PC-9 (cell line): ENCODE measurements at regions not wholly inside any gene's neighbourhood (a gene's known extent, or its start where the extent isn't known, plus 50 kb on each side); places are given as distances from the start of the nearest gene placed in this dataset.

Experiments used
- BruUV-seq: library from RNA; stranded (reverse); fragments of 400-500 nt; replicated peaks from 2 replicates; lab custom pipeline; 2021; lab: Mats Ljungman, UMichigan
- CTCF ChIA-PET: fragments of 300-600 bp; sonication (Branson Sonifier 250); formaldehyde crosslinking; loops from one replicate; lab custom pipeline; 2022; ENCODE audit warnings: antibody characterized with exemption; lab: Charles Lee
- POLR2A ChIA-PET: fragments of 300-600 bp; sonication (Branson Sonifier 250); formaldehyde crosslinking; loops from one replicate; lab custom pipeline; 2022; ENCODE audit warnings: antibody characterized with exemption; ENCODE audit not compliant: unreplicated experiment; lab: Charles Lee
- DNase-seq, 2 experiments: peaks; one replicate each; pipeline versions ENCODE4 v3.0.0 to v3.0.0-alpha.2; 2015 to 2022; ENCODE audit warnings: mixed read lengths in 1 of 2
- H2AFZ ChIP-seq: fragments of 200-600 bp; sonication (generic); 2 replicates; pipeline ENCODE4 v1.8.1; 2017; ENCODE audit warnings: antibody characterized with exemption
- H3F3A ChIP-seq: fragments of 200-600 bp; sonication (generic); 2 replicates; pipeline ENCODE4 v1.8.1; 2017; ENCODE audit warnings: antibody characterized with exemption, mild to moderate bottlenecking, low read depth; ENCODE audit not compliant: insufficient read depth
- H3K27ac ChIP-seq: fragments of 200-600 bp; sonication (generic); 2 replicates; pipeline ENCODE4 v1.6.1; 2016; ENCODE audit warnings: mixed run types
- H3K27me3 ChIP-seq: fragments of 200-600 bp; sonication (generic); 2 replicates; pipeline ENCODE4 v1.6.1; 2016; ENCODE audit warnings: low read depth, mixed run types; ENCODE audit not compliant: insufficient read depth
- H3K36me3 ChIP-seq: fragments of 200-600 bp; sonication (generic); 2 replicates; pipeline ENCODE4 v1.6.1; 2016; ENCODE audit warnings: low read depth, mixed run types
- H3K4me1 ChIP-seq: fragments of 200-600 bp; sonication (generic); replicated peaks from 2 replicates; pipeline ENCODE4 v1.6.1; 2016; ENCODE audit warnings: mixed run types; ENCODE audit not compliant: insufficient read depth
- H3K4me2 ChIP-seq: fragments of 200-600 bp; sonication (generic); 2 replicates; pipeline ENCODE4 v1.6.1; 2017; ENCODE audit warnings: mixed run types
- H3K4me3 ChIP-seq: fragments of 200-600 bp; sonication (generic); 2 replicates; pipeline ENCODE4 v1.6.1; 2016; ENCODE audit warnings: mixed run types
- H3K79me2 ChIP-seq: fragments of 200-600 bp; sonication (generic); 2 replicates; pipeline ENCODE4 v1.6.1; 2017; ENCODE audit warnings: low read depth, mixed run types
- H3K9me2 ChIP-seq: fragments of 200-600 bp; sonication (generic); 2 replicates; pipeline ENCODE4 v1.8.1; 2017; ENCODE audit warnings: mild to moderate bottlenecking; ENCODE audit not compliant: insufficient read depth
- H3K9me3 ChIP-seq: fragments of 200-600 bp; sonication (generic); 2 replicates; pipeline ENCODE4 v1.8.1; 2016; ENCODE audit warnings: low read depth; ENCODE audit not compliant: insufficient read depth
- H4K20me1 ChIP-seq: fragments of 200-600 bp; sonication (generic); 2 replicates; pipeline ENCODE4 v1.8.1; 2017; ENCODE audit not compliant: insufficient read depth
- EZH2 ChIP-seq: fragments of 200-600 bp; sonication (generic); IDR thresholded peaks from 2 replicates; pipeline ENCODE4 v1.8.0; 2017; ENCODE audit warnings: antibody characterized with exemption, low read depth
- intact Hi-C: fragments of 100-400 bp; cut with micrococcal nuclease; formaldehyde crosslinking; loops from one replicate; pipeline ENCODE4 v1.10.0; 2022; ENCODE audit not compliant: unreplicated experiment
- TF ChIP-seq, protein P1 (sequence below): fragments of 200-600 bp; sonication (generic); conservative IDR thresholded peaks from 2 replicates; pipeline ENCODE4 v1.6.1; 2017; ENCODE audit warnings: mixed run types, antibody characterized with exemption, mild to moderate bottlenecking, moderate library complexity

DNA sequence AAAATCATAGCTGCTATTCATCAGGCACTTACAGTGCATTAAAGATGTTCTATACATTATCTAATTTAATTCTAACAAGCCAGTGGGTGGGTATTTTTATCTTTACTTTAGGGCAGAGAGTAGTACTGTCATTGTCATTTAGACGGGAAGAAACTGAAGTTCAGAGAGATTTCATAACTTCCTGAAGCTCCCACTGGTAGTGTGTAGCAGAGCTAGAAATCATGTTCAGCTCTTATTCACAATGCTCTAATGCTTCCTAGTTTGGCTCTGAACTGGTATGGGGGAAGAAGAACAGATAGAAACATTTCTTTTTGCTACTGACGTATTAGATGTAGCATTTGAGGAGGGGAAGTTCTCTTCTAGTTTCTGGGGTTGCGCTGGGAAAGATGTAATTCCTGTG, 116.7 kb downstream of the CYP26A1 start:
- H3K4me1 ChIP-seq: peaks cover 30% of the 10 kb centered on the region
- DNase-seq: peak in 1 of 2 experiments; percentile 42
- no peaks in the 10 kb centered on the region for H4K20me1 ChIP-seq
- intact Hi-C loops: no loop called here
- H3K4me3 ChIP-seq: no peak overlapping the region
- H3K4me2 ChIP-seq: peak overlapping the region; percentile 58
- peak overlapping the region; percentile 58 for H3K27ac ChIP-seq
- no peak overlapping the region for H2AFZ ChIP-seq
- CTCF ChIA-PET: interaction anchor here (1.5 kb wide), 1 partner anchor 74 kb away, joined by 3 read pairs; no protein-coding TSS in a partner anchor
- POLR2A ChIA-PET: no interaction called here
- no TSS peak for BruUV-seq
- no peaks in the 10 kb centered on the region for H3K79me2 ChIP-seq
- H3K9me3 ChIP-seq: no peaks in the 10 kb centered on the region
- H3F3A ChIP-seq: peaks cover 11% of the 10 kb centered on the region; the same call in 1 of the 2 replicates
- no peaks in the 10 kb centered on the region for H3K27me3 ChIP-seq
- no peaks in the 10 kb centered on the region for H3K36me3 ChIP-seq
- TF ChIP-seq, protein P1, sequence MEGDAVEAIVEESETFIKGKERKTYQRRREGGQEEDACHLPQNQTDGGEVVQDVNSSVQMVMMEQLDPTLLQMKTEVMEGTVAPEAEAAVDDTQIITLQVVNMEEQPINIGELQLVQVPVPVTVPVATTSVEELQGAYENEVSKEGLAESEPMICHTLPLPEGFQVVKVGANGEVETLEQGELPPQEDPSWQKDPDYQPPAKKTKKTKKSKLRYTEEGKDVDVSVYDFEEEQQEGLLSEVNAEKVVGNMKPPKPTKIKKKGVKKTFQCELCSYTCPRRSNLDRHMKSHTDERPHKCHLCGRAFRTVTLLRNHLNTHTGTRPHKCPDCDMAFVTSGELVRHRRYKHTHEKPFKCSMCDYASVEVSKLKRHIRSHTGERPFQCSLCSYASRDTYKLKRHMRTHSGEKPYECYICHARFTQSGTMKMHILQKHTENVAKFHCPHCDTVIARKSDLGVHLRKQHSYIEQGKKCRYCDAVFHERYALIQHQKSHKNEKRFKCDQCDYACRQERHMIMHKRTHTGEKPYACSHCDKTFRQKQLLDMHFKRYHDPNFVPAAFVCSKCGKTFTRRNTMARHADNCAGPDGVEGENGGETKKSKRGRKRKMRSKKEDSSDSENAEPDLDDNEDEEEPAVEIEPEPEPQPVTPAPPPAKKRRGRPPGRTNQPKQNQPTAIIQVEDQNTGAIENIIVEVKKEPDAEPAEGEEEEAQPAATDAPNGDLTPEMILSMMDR: no peak
- TF ChIP-seq EZH2: no peak
- no peaks in the 10 kb centered on the region for H3K9me2 ChIP-seq

DNA sequence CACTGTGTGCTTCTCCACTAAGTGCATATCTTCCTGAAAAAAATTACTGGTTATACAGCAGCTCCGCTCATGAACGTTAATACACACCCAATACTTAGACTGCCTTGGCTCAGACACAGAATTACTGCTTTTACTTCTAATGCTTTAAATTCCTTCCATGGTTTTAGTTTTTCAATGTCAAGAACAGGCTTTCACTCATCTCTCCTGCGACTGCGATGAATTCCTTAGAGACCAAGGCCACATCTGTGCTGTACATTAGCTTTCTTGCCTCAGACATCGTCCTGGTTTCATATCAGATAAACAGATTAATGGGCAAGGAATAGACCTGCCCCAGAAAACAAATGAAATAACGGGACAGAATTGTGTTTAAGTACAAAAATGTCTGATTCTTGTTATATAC, 120.2 kb downstream of the CYP26A1 start:
- H3K36me3 ChIP-seq: no peaks in the 10 kb centered on the region

DNA sequence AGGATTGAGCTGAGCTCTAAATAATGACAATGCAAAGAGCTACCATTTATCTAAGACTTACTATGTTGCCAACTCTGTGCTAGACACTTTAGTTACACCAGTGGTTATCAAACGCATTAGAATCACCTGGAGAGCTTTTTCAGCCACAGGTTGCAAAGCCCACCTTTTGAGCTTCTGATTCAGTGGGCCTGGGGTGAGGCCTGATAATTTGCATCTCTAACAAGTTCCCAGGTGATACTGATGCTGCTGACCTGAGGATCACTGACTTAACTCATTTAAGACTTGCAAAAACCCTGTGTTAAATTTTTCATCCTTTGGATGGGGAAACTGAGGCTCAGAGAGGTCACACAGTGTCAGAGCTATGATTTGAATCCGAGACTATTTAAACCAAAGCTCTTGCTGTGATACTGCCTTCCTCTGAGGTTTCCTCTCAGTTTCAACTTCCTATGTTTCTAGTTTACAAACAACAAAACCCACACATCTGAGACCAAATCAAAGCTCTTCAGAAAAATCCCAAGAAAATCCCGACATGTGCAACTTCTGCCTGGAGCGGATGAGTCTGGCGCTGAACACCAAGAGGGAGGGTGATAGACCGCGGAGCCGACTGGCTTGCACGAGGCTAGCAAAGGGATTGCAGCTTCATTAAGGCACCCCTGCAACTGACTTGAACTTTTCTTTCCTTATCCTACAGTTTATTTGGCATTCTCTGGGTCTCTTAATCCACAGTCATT, 124.9 kb downstream of the CYP26A1 start:
- H3K36me3 ChIP-seq: no peaks in the 10 kb centered on the region
- no peaks in the 10 kb centered on the region for H3K9me2 ChIP-seq
- intact Hi-C loops: no loop called here
- no peak overlapping the region for H3K27ac ChIP-seq
- H4K20me1 ChIP-seq: no peaks in the 10 kb centered on the region
- no peaks in the 10 kb centered on the region for H3K4me1 ChIP-seq
- DNase-seq: no peak
- no peak overlapping the region for H2AFZ ChIP-seq
- H3F3A ChIP-seq: no peaks in the 10 kb centered on the region
- H3K9me3 ChIP-seq: no peaks in the 10 kb centered on the region
- ChIA-PET POLR2A (no interaction called here), CTCF (no interaction called here)
- BruUV-seq: no TSS peak
- no peaks in the 10 kb centered on the region for H3K27me3 ChIP-seq
- TF ChIP-seq, protein P1: no peak
- TF ChIP-seq EZH2: no peak
- H3K4me3 ChIP-seq: no peak overlapping the region
- no peak overlapping the region for H3K4me2 ChIP-seq
- H3K79me2 ChIP-seq: no peaks in the 10 kb centered on the region

More for the DNA sequence above, 120.2 kb downstream of the CYP26A1 start:
- TF ChIP-seq, protein P1: no peak
- TF ChIP-seq EZH2: no peak
- ChIA-PET CTCF (no interaction called here), POLR2A (no interaction called here)
- Histone ChIP-seq H3K27ac (no peak overlapping the region), H4K20me1 (no peaks in the 10 kb centered on the region), H3K9me2 (no peaks in the 10 kb centered on the region), H3K4me1 (peaks cover 23% of the 10 kb centered on the region), H3K27me3 (no peaks in the 10 kb centered on the region), H3K4me2 (no peak overlapping the region), H3K79me2 (no peaks in the 10 kb centered on the region), H3F3A (peaks cover 11% of the 10 kb centered on the region; the same call in 1 of the 2 replicates), H3K9me3 (no peaks in the 10 kb centered on the region), H3K4me3 (no peak overlapping the region), H2AFZ (no peak overlapping the region)
- DNase-seq: no peak
- no TSS peak for BruUV-seq
- intact Hi-C loops: no loop called here
